ENCODE measurements at regions not wholly inside any gene's neighbourhood (a gene's known extent, or its start where the extent isn't known, plus 50 kb on each side); places are given as distances from the start of the nearest gene placed in this dataset.

GRCh38 chr10:71021402-71021801 lies 133.0 kb upstream of the PCBD1 start:
- TF ChIP-seq CTCF (IDR thresholded peaks at IDR 0.05) (no peak), EZH2 (IDR thresholded peaks at IDR 0.05) (no peak), EZH2phosphoT487 (IDR thresholded peaks at IDR 0.05) (no peak)

All from neural progenitor cell (in vitro differentiated cells).